ENCODE measurements at regions not wholly inside any gene's neighbourhood (a gene's known extent, or its start where the extent isn't known, plus 50 kb on each side); places are given as distances from the start of the nearest gene placed in this dataset.
"Not testable (repeated sequence)": the region's sequence is repeated elsewhere in the genome, so short reads cannot be mapped to it uniquely, and the experiment has no call there.

DNA sequence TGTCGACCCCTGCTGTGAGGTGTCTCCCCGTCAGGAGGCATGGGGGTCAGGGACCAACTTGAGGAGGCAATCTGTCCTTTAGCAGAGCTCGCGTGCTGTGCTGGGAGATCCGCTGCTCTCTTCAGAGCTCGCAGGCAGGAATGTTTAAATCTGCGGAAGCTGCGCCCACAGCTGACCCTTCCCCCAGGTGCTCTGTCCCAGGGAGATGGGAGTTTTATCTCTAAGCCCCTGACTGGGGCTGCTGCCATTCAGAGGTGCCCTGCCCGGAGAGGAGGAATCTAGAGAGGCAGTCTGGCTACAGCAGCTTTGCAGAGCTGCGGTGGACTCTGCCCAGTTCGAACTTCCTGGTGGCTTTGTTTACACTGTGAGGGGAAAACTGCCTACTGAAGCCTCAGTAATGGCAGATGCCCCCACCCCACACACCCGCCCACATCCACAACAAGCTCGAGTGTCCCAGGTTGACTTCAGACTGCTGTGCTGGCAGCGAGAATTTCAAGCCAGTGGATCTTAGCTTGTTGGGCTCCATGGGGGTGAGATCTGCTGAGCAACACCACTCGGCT lies 133.1 kb downstream of the CENPC start:
- not testable (repeated sequence) for H4K20me1 ChIP-seq (ENCODE audit: low read depth, low read length); H2AFZ ChIP-seq (ENCODE audit: low read depth, low read length, severe bottlenecking); H3K36me3 ChIP-seq (ENCODE audit: low read length)

GRCh38 chr4:67403342-67403741 lies 142.0 kb downstream of the CENPC start:
- TF ChIP-seq, protein P1, sequence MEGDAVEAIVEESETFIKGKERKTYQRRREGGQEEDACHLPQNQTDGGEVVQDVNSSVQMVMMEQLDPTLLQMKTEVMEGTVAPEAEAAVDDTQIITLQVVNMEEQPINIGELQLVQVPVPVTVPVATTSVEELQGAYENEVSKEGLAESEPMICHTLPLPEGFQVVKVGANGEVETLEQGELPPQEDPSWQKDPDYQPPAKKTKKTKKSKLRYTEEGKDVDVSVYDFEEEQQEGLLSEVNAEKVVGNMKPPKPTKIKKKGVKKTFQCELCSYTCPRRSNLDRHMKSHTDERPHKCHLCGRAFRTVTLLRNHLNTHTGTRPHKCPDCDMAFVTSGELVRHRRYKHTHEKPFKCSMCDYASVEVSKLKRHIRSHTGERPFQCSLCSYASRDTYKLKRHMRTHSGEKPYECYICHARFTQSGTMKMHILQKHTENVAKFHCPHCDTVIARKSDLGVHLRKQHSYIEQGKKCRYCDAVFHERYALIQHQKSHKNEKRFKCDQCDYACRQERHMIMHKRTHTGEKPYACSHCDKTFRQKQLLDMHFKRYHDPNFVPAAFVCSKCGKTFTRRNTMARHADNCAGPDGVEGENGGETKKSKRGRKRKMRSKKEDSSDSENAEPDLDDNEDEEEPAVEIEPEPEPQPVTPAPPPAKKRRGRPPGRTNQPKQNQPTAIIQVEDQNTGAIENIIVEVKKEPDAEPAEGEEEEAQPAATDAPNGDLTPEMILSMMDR (IDR thresholded peaks at IDR 0.05; ENCODE audit: insufficient read depth, low read length, poor library complexity, severe bottlenecking), result no peak
- no peak for TF ChIP-seq EZH2phosphoT487 (conservative IDR thresholded peaks at IDR 0.05; ENCODE audit: low read length)
- no peak overlapping the region for H2AFZ ChIP-seq (ENCODE audit: low read depth, low read length, severe bottlenecking)
- H3K36me3 ChIP-seq (ENCODE audit: low read length), result no peaks in the 10 kb centered on the region
- H3K9ac ChIP-seq (ENCODE audit: low read length), result no peak overlapping the region
- no peak overlapping the region for H3K4me3 ChIP-seq (ENCODE audit: insufficient read depth, low read length, poor library complexity, severe bottlenecking)
- H3K9me2 ChIP-seq (replicated peaks; ENCODE audit: insufficient read depth, low read length), result no peaks in the 10 kb centered on the region
- H3F3A ChIP-seq (ENCODE audit: insufficient read depth), result no peaks in the 10 kb centered on the region
- no peak overlapping the region for H3K27ac ChIP-seq (ENCODE audit: low read depth, low read length)
- H4K20me1 ChIP-seq (ENCODE audit: low read depth, low read length), result no peaks in the 10 kb centered on the region
- H3K9me3 ChIP-seq (ENCODE audit: insufficient read depth, low read length), result no peaks in the 10 kb centered on the region
- H3K79me2 ChIP-seq (ENCODE audit: insufficient read depth, low read length), result no peaks in the 10 kb centered on the region
- H3K4me2 ChIP-seq (ENCODE audit: low read depth, low read length, poor library complexity, severe bottlenecking), result no peak overlapping the region
- no peaks in the 10 kb centered on the region for H3K27me3 ChIP-seq (ENCODE audit: low read length)

More for the DNA sequence above, 133.1 kb downstream of the CENPC start:
- H3K4me3 ChIP-seq (ENCODE audit: insufficient read depth, low read length, poor library complexity, severe bottlenecking); H3K79me2 ChIP-seq (ENCODE audit: insufficient read depth, low read length); H3K9me2 ChIP-seq (replicated peaks; ENCODE audit: insufficient read depth, low read length); H3K27ac ChIP-seq (ENCODE audit: low read depth, low read length); H3K9ac ChIP-seq (ENCODE audit: low read length); H3F3A ChIP-seq (ENCODE audit: insufficient read depth); H3K27me3 ChIP-seq (ENCODE audit: low read length); H3K9me3 ChIP-seq (ENCODE audit: insufficient read depth, low read length); H3K4me2 ChIP-seq (ENCODE audit: low read depth, low read length, poor library complexity, severe bottlenecking): not testable (repeated sequence)

DNA sequence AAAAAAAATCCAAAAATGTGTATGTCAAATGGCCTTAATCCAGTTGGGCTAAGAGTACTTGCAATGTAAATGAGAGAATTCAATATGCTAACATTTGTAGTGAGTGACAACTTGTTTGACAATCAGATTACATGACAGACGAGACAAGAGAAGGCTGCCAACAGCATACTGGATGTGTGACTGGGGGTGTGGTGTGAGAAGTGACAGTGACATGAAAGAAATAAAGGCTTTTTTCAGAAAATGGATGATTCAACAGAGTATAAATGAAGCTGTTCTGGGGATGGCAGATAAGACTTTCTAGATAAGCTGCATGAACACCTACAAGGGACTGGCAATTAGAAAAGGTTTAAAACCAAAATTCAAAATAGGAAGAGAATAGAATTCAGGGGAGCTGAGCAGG lies 143.4 kb downstream of the CENPC start:
- H3K27ac ChIP-seq (ENCODE audit: low read depth, low read length), result no peak overlapping the region
- H2AFZ ChIP-seq (ENCODE audit: low read depth, low read length, severe bottlenecking), result no peak overlapping the region
- no peaks in the 10 kb centered on the region for H3K36me3 ChIP-seq (ENCODE audit: low read length)
- no peaks in the 10 kb centered on the region for H3K9me3 ChIP-seq (ENCODE audit: insufficient read depth, low read length)
- H3K27me3 ChIP-seq (ENCODE audit: low read length), result no peaks in the 10 kb centered on the region
- no peaks in the 10 kb centered on the region for H3K79me2 ChIP-seq (ENCODE audit: insufficient read depth, low read length)
- H4K20me1 ChIP-seq (ENCODE audit: low read depth, low read length), result no peaks in the 10 kb centered on the region
- no peaks in the 10 kb centered on the region for H3F3A ChIP-seq (ENCODE audit: insufficient read depth)
- no peaks in the 10 kb centered on the region for H3K9me2 ChIP-seq (replicated peaks; ENCODE audit: insufficient read depth, low read length)
- TF ChIP-seq EZH2phosphoT487 (conservative IDR thresholded peaks at IDR 0.05; ENCODE audit: low read length), result no peak
- H3K4me2 ChIP-seq (ENCODE audit: low read depth, low read length, poor library complexity, severe bottlenecking), result no peak overlapping the region
- H3K4me3 ChIP-seq (ENCODE audit: insufficient read depth, low read length, poor library complexity, severe bottlenecking), result no peak overlapping the region
- H3K9ac ChIP-seq (ENCODE audit: low read length), result no peak overlapping the region

GRCh38 chr4:67397931-67398330 lies 147.4 kb downstream of the CENPC start:
- Histone ChIP-seq H3K4me2 (ENCODE audit: low read depth, low read length, poor library complexity, severe bottlenecking) (no peak overlapping the region), H3F3A (ENCODE audit: insufficient read depth) (no peaks in the 10 kb centered on the region), H3K27me3 (ENCODE audit: low read length) (no peaks in the 10 kb centered on the region), H3K27ac (ENCODE audit: low read depth, low read length) (no peak overlapping the region), H3K36me3 (ENCODE audit: low read length) (no peaks in the 10 kb centered on the region), H4K20me1 (ENCODE audit: low read depth, low read length) (no peaks in the 10 kb centered on the region), H3K4me3 (ENCODE audit: insufficient read depth, low read length, poor library complexity, severe bottlenecking) (no peak overlapping the region), H3K9me3 (ENCODE audit: insufficient read depth, low read length) (no peaks in the 10 kb centered on the region), H3K9me2 (replicated peaks; ENCODE audit: insufficient read depth, low read length) (no peaks in the 10 kb centered on the region), H3K9ac (ENCODE audit: low read length) (no peak overlapping the region), H2AFZ (ENCODE audit: low read depth, low read length, severe bottlenecking) (no peak overlapping the region), H3K79me2 (ENCODE audit: insufficient read depth, low read length) (no peaks in the 10 kb centered on the region)
- TF ChIP-seq EZH2phosphoT487 (conservative IDR thresholded peaks at IDR 0.05; ENCODE audit: low read length), result no peak
- TF ChIP-seq, protein P1 (IDR thresholded peaks at IDR 0.05; ENCODE audit: insufficient read depth, low read length, poor library complexity, severe bottlenecking), result no peak

Measured in SU-DHL-6 (cell line).